Heart right ventricle (tissue), 16 donors: ENCODE measurements at regions not wholly inside any gene's neighbourhood (a gene's known extent, or its start where the extent isn't known, plus 50 kb on each side); places are given as distances from the start of the nearest gene placed in this dataset.

ENCODE experiments used
- ATAC-seq, 8 donors: fragments of 200-7000 bp; cut with Tn5 transposase; one replicate each; pipeline ENCODE4 v1.9.1; 2020; ENCODE audit warnings: mild to moderate bottlenecking in 8 of 8, moderate library complexity in 8 of 8, moderate number of reproducible peaks in 1 of 8
- DNase-seq, 2 donors: peaks; one replicate each; pipeline ENCODE4 v3.0.0-alpha.2; 2020
- H3K27ac ChIP-seq, 10 donors: fragments of 200-600 bp; sonication (generic) in 2 of 10; one replicate each; pipeline versions ENCODE4 v1.5.0 to v1.8.0; 2020 to 2022; ENCODE audit warnings: mild to moderate bottlenecking in 3 of 10
- H3K27me3 ChIP-seq, 7 donors: fragments of 200-600 bp; one replicate each; pipeline ENCODE4 v1.8.0; 2021 to 2022; ENCODE audit warnings: mild to moderate bottlenecking in 2 of 7
- H3K36me3 ChIP-seq, 9 donors: fragments of 200-600 bp; sonication (generic) in 1 of 9; one replicate each; pipeline versions ENCODE4 v1.5.0 to v1.8.0; 2020 to 2022; ENCODE audit warnings: mild to moderate bottlenecking in 2 of 9
- H3K4me1 ChIP-seq, 9 donors: fragments of 200-600 bp; sonication (generic) in 1 of 9; one replicate each; pipeline versions ENCODE4 v1.5.0 to v1.8.0; 2020 to 2022; ENCODE audit warnings: mild to moderate bottlenecking in 4 of 9
- H3K4me3 ChIP-seq, 10 donors: fragments of 200-600 bp; sonication (generic) in 2 of 10; one replicate each; pipeline versions ENCODE4 v1.5.0 to v1.8.0; 2020 to 2022; ENCODE audit warnings: mild to moderate bottlenecking in 7 of 10, moderate library complexity in 2 of 10
- H3K9me3 ChIP-seq, 11 donors: fragments of 200-600 bp in 10 of 11; sonication (generic) in 2 of 11; one replicate each; pipeline versions ENCODE4 v1.5.0 to v1.8.0; 2013 to 2022; ENCODE audit warnings: mild to moderate bottlenecking in 2 of 11, control low read depth in 1 of 11, moderate library complexity in 1 of 11
- WGBS, 2 donors: extraction: QIAGEN DNeasy Blood & Tissue Kit; methylation state at CpG; one replicate each; pipeline ENCODE4 v1.1.7; 2013; ENCODE audit warnings: inconsistent platforms in 1 of 2; 5-methylcytosine and 5-hydroxymethylcytosine counted together
- intact Hi-C, 10 donors: fragments of 100-400 bp; cut with DNase I; formaldehyde crosslinking; loops; one replicate each; pipeline versions ENCODE4 v1.11.1 to v1.14.2; 2022
- TF ChIP-seq, protein P1 (sequence below), 9 donors: fragments of 200-600 bp; sonication (generic) in 2 of 9; IDR thresholded peaks; one replicate each; pipeline versions ENCODE4 v1.5.0 to v1.8.0; 2021 to 2022; ENCODE audit warnings: antibody characterized with exemption in 9 of 9, mild to moderate bottlenecking in 5 of 9, moderate library complexity in 1 of 9
- donor health status: Arrhythmogenic right ventricular cardiomyopathy.
- donor health status: ischemic (EF 13 %, LVEDD 7.1; RV severe dilation, severe dysfunction).
- donor health status: healthy with polysubstance abuse.
- donor health status: DM: no; HTN: yes; CAD: no.
- donor health status: DM: no; HTN: no; CAD: no.
- donor health status: ischemic (EF 25% LVEDD 6.9; RV normal size, moderate dysfunction).
- donor health status: ischemic (EF 25% LVEDD 5.7; RV mildly dilated, moderate dysfunction).
- donor health status: healthy.
- donor health status: DM: yes; HTN: yes; CAD: no.
- donor health status: Ischemic cardiomyopathy.
- donor health status: ischemic (EF 35%, LVEDD 5.7; RV mildly dilated, moderate dysfunction).
- donor health status: nonischemic (EF 11% LVEDD 7.7; RV severe dilation, severe dysfunction).
- donor health status: DM: yes; HTN: yes; CAD: no.
- donor health status: PGD.
- donor health status: ischemic (EF 29% LVEDD 5.4; RV normal size, mild dysfunction).
- donor health status: nonischemic (EF 23%, LVEDD 6.1; RV moderate dilation, normal function).

DNA sequence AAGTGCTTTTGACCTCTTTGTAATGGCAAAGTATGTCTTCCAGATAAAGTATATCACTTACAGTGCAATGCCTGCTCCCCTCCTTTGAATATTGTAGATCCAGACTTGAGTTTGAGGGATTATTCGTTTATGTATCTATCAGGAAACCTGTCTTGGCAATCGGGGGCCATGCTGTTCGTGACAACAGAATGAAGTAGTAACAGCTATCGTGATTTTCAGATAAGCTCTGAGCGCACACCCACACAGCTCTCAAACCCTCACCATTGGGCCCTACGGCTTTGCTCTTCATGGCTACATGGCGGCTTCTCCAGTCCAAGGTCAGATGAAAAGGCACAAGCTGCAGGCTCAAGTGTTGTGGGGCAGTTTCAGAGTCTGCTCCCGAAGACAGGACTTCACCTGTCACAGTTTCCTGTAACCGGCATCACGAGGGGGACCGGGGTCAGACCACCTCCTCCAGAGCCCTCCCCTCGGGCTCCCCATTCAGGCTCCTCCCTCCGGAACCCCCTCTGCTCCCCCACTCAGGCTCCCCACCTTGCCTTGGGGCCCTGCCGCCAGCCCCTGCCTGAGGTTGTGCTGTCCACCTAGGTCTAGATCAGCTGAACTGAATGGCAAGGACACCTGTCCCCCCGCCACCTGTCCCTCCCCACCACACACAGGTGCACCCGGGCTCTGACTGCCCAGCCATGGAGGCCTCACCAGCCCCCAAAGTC lies 292.5 kb upstream of the SALL3 start:
- WGBS, 2 donors = 77 to 80% methylated on average over 16 of the region's 16 CpGs
- no peaks in the 10 kb centered on the region for H3K36me3 ChIP-seq

DNA sequence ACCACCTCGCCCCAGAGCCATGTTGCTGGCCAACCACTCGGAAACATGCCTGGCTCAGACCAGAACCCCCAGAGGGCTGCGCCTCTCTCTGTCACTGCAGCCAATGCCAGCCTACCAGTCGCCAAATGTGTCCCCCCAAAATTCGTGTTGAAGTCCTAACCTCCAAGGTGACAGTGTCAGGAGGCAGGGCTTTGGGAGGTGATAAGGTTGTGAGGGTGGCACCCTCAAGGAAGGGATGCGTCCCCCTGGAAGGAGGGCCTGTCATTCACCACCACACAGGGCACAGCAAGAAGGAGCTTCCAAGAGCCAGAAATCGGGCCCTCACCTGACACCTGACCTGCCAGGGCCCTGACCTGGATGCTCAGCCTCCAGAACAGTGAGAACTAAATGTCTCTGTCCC lies 291.9 kb upstream of the SALL3 start:
- Histone ChIP-seq H3K27ac (no peak overlapping the region), H3K27me3 (peaks cover 0 to 22% (median 0%) of the 10 kb centered on the region in 7 donors), H3K4me3 (no peak overlapping the region), H3K36me3 (no peaks in the 10 kb centered on the region), H3K9me3 (no peaks in the 10 kb centered on the region), H3K4me1 (no peaks in the 10 kb centered on the region)
- ATAC-seq (no peak), DNase-seq (no peak)
- intact Hi-C loops = no loop called here
- TF ChIP-seq, protein P1, sequence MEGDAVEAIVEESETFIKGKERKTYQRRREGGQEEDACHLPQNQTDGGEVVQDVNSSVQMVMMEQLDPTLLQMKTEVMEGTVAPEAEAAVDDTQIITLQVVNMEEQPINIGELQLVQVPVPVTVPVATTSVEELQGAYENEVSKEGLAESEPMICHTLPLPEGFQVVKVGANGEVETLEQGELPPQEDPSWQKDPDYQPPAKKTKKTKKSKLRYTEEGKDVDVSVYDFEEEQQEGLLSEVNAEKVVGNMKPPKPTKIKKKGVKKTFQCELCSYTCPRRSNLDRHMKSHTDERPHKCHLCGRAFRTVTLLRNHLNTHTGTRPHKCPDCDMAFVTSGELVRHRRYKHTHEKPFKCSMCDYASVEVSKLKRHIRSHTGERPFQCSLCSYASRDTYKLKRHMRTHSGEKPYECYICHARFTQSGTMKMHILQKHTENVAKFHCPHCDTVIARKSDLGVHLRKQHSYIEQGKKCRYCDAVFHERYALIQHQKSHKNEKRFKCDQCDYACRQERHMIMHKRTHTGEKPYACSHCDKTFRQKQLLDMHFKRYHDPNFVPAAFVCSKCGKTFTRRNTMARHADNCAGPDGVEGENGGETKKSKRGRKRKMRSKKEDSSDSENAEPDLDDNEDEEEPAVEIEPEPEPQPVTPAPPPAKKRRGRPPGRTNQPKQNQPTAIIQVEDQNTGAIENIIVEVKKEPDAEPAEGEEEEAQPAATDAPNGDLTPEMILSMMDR (IDR thresholded peaks at IDR 0.05) = no peak
- 67 to 73% methylated on average over 7 of the region's 7 CpGs for WGBS, 2 donors

More for the DNA sequence above, 292.5 kb upstream of the SALL3 start:
- intact Hi-C loops = no loop called here
- Histone ChIP-seq H3K4me3 (no peak overlapping the region), H3K9me3 (no peaks in the 10 kb centered on the region), H3K4me1 (no peaks in the 10 kb centered on the region), H3K27me3 (peaks cover 0 to 22% (median 0%) of the 10 kb centered on the region in 7 donors), H3K27ac (no peak overlapping the region)
- no peak for DNase-seq
- TF ChIP-seq, protein P1 (IDR thresholded peaks at IDR 0.05) = no peak
- ATAC-seq = no peak

DNA sequence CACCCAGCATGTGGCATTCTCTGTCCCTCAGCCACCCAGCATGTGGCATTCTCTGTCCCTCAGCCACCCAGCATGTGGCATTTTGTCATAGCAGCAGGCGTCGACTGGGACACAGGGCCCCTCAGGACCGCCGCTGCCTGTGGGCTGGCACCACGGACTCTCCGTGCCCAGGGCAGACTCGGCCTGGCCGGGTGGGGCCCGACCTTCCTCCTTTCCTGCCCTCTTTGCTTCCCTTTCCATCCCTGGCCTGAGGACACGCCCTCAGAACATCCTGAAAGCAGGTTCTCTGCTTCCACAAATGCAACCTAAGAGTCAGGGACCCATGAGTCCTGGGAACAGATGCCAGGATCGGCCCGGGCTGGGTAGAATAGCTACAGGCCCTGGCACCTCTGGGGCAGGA lies 291.4 kb upstream of the SALL3 start:
- no peak for DNase-seq

DNA sequence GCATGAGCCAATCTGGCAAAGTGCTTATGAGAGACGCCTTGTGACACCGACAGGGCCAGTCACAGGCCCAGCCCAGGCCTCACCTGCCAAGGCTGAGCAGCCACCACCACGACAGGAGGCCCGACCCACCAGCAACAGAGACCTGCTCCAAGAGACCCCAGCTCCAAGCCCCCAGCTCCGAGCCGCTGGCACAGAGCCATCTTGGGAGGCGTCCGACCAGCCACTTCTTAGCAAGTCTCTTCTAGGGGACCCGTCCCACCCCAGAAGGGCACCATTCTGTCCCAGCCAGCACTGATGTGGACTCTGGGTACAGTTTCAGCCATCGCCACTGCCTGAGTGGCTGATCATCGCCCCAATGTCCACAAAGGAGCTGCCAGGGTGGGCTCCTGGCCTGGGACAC lies 290.7 kb upstream of the SALL3 start:
- Histone ChIP-seq H3K4me3 (no peak overlapping the region), H3K9me3 (no peaks in the 10 kb centered on the region), H3K27ac (no peak overlapping the region), H3K36me3 (no peaks in the 10 kb centered on the region), H3K27me3 (peaks cover 0 to 19% (median 0%) of the 10 kb centered on the region in 7 donors), H3K4me1 (no peaks in the 10 kb centered on the region)
- DNase-seq (no peak), ATAC-seq (no peak)
- WGBS, 2 donors = 87 to 95% methylated on average over 11 of the region's 11 CpGs
- intact Hi-C loops = no loop called here
- TF ChIP-seq, protein P1 (IDR thresholded peaks at IDR 0.05) = no peak

More for the DNA sequence above, 291.4 kb upstream of the SALL3 start:
- no peak for ATAC-seq
- Histone ChIP-seq H3K4me1 (no peaks in the 10 kb centered on the region), H3K27ac (no peak overlapping the region), H3K27me3 (peaks cover 0 to 22% (median 0%) of the 10 kb centered on the region in 7 donors), H3K9me3 (no peaks in the 10 kb centered on the region), H3K36me3 (no peaks in the 10 kb centered on the region), H3K4me3 (no peak overlapping the region)
- TF ChIP-seq, protein P1 (IDR thresholded peaks at IDR 0.05) = no peak
- WGBS, 2 donors = 73 to 80% methylated on average over 12 of the region's 12 CpGs
- intact Hi-C loops = no loop called here
